Keratinocyte (primary cell): ENCODE measurements at regions not wholly inside any gene's neighbourhood (a gene's known extent, or its start where the extent isn't known, plus 50 kb on each side); places are given as distances from the start of the nearest gene placed in this dataset.

ENCODE experiments used
- DNase-seq: peaks from one replicate; pipeline ENCODE4 v3.0.0-alpha.2; 2011; ENCODE audit warnings: low read depth, missing footprints, low spot score
- FAIRE-seq: peaks from 2 replicates; lab custom pipeline; 2011; peaks lifted over from hg19 to GRCh38; lab: Jason Lieb, UNC
- H2AFZ ChIP-seq: 2 replicates; pipeline ENCODE4 v1.6.0; 2012; ENCODE audit warnings: low read length, control low read depth, inconsistent platforms; ENCODE audit not compliant: control insufficient read depth
- H3K27ac ChIP-seq: 2 replicates; pipeline ENCODE4 v1.5.1; 2011; ENCODE audit warnings: low read length; ENCODE audit not compliant: control insufficient read depth, insufficient read depth
- H3K27me3 ChIP-seq: 3 replicates; pipeline ENCODE4 v1.6.0; 2011; ENCODE audit warnings: low read length; ENCODE audit not compliant: control insufficient read depth, insufficient read depth; ENCODE audit errors: extremely low read depth
- H3K36me3 ChIP-seq, 2 experiments: 2 replicates in 1 of 2; 3 replicates in 1 of 2; pipeline ENCODE4 v1.5.1; 2011; ENCODE audit warnings: low read length in 2 of 2, mild to moderate bottlenecking in 1 of 2; ENCODE audit not compliant: control insufficient read depth in 2 of 2, insufficient read depth in 2 of 2; ENCODE audit errors: extremely low read depth in 1 of 2
- H3K4me1 ChIP-seq: 3 replicates; pipeline ENCODE4 v1.5.1; 2011; ENCODE audit warnings: low read length; ENCODE audit not compliant: control insufficient read depth, insufficient read depth; ENCODE audit errors: extremely low read depth
- H3K4me2 ChIP-seq: 3 replicates; pipeline ENCODE4 v1.6.0; 2011; ENCODE audit warnings: low read depth, low read length; ENCODE audit not compliant: control insufficient read depth, insufficient read depth; ENCODE audit errors: extremely low read depth
- H3K4me3 ChIP-seq, 3 experiments: fragments of 200-600 bp in 1 of 3; sonication (generic) in 1 of 3; 2 replicates in 2 of 3; 3 replicates in 1 of 3; pipeline ENCODE4 v1.5.1; 2011 to 2016; ENCODE audit warnings: low read length in 3 of 3, mild to moderate bottlenecking in 3 of 3, control low read depth in 2 of 3, inconsistent platforms in 1 of 3, low read depth in 1 of 3, mixed read lengths in 1 of 3, mixed run types in 1 of 3, moderate library complexity in 1 of 3; ENCODE audit not compliant: control insufficient read depth in 2 of 3, insufficient read depth in 2 of 3; ENCODE audit errors: extremely low read depth in 1 of 3
- H3K79me2 ChIP-seq: 2 replicates; pipeline ENCODE4 v1.6.0; 2012; ENCODE audit warnings: low read length; ENCODE audit not compliant: control insufficient read depth, insufficient read depth
- H3K9ac ChIP-seq: 3 replicates; pipeline ENCODE4 v1.6.0; 2011; ENCODE audit warnings: low read length; ENCODE audit not compliant: control insufficient read depth, insufficient read depth; ENCODE audit errors: extremely low read depth
- H3K9me1 ChIP-seq: 3 replicates; pipeline ENCODE4 v1.6.0; 2011; ENCODE audit warnings: low read length; ENCODE audit not compliant: control insufficient read depth, insufficient read depth; ENCODE audit errors: extremely low read depth
- H3K9me3 ChIP-seq: 2 replicates; pipeline ENCODE4 v1.5.1; 2012; ENCODE audit warnings: low read depth, low read length; ENCODE audit not compliant: control insufficient read depth
- H4K20me1 ChIP-seq: 3 replicates; pipeline ENCODE4 v1.6.0; 2011; ENCODE audit warnings: low read length; ENCODE audit not compliant: control insufficient read depth, insufficient read depth; ENCODE audit errors: extremely low read depth
- CTCF ChIP-seq, 3 experiments: IDR thresholded peaks in 1 of 3; conservative IDR thresholded peaks in 1 of 3; optimal IDR thresholded peaks in 1 of 3; 2 replicates in 2 of 3; 3 replicates in 1 of 3; pipeline versions ENCODE3 to v1.5.1; 2011; ENCODE audit warnings: low read length in 3 of 3, mild to moderate bottlenecking in 3 of 3, moderate library complexity in 2 of 3, control low read depth in 1 of 3, inconsistent platforms in 1 of 3; ENCODE audit not compliant: insufficient read depth in 2 of 3; ENCODE audit errors: extremely low read depth in 1 of 3
- EZH2 ChIP-seq: IDR thresholded peaks from one replicate; pipeline ENCODE4 v1.6.1; 2012; ENCODE audit warnings: inconsistent platforms, mild to moderate bottlenecking, low read length, moderate library complexity
- dilution Hi-C: fragments of 300-500 bp; cut with MboI; formaldehyde crosslinking; loops from one replicate; pipeline ENCODE4 v1.7.0; 2020; ENCODE audit warnings: low sequenced_read_pairs; ENCODE audit not compliant: extremely low pct_ligation_motif_present

GRCh38 chr6:165863801-165864200, 200.8 kb upstream of the PDE10A start:
- Histone ChIP-seq H3K79me2 (no peaks in the 10 kb centered on the region), H3K27me3 (no peaks in the 10 kb centered on the region), H3K36me3 (no peaks in the 10 kb centered on the region), H3K9ac (no peak overlapping the region), H3K27ac (no peak overlapping the region), H4K20me1 (no peaks in the 10 kb centered on the region), H3K9me1 (no peaks in the 10 kb centered on the region), H3K4me2 (no peak overlapping the region), H3K4me1 (no peaks in the 10 kb centered on the region), H3K9me3 (no peaks in the 10 kb centered on the region), H2AFZ (no peak overlapping the region), H3K4me3 (no peak overlapping the region)
- TF ChIP-seq EZH2, result no peak
- no peak for TF ChIP-seq CTCF (optimal IDR thresholded peaks at IDR 0.05 in 1 of 3, IDR thresholded peaks at IDR 0.05 in 1 of 3, conservative IDR thresholded peaks at IDR 0.05 in 1 of 3; ENCODE audit: extremely low read depth in 1 of 3, insufficient read depth in 2 of 3, low read length in 3 of 3)
- dilution Hi-C loops, result no loop called here
- FAIRE-seq (no peak), DNase-seq (no peak)

GRCh38 chr6:165862813-165863212, 199.8 kb upstream of the PDE10A start:
- Histone ChIP-seq H3K9me1 (no peaks in the 10 kb centered on the region), H3K4me3 (no peak overlapping the region), H3K27me3 (no peaks in the 10 kb centered on the region), H3K4me1 (no peaks in the 10 kb centered on the region), H3K9me3 (no peaks in the 10 kb centered on the region), H3K27ac (no peak overlapping the region), H3K4me2 (no peak overlapping the region), H4K20me1 (no peaks in the 10 kb centered on the region), H3K79me2 (no peaks in the 10 kb centered on the region), H2AFZ (no peak overlapping the region), H3K9ac (no peak overlapping the region), H3K36me3 (no peaks in the 10 kb centered on the region)
- DNase-seq, result no peak
- FAIRE-seq, result no peak
- dilution Hi-C loops, result no loop called here
- TF ChIP-seq EZH2, result no peak
- TF ChIP-seq CTCF (optimal IDR thresholded peaks at IDR 0.05 in 1 of 3, IDR thresholded peaks at IDR 0.05 in 1 of 3, conservative IDR thresholded peaks at IDR 0.05 in 1 of 3; ENCODE audit: extremely low read depth in 1 of 3, insufficient read depth in 2 of 3, low read length in 3 of 3), result no peak
